Activated CD8-positive, alpha-beta T cell treated with anti-CD3 and anti-CD28 coated beads for 36 hours (primary cell): ENCODE measurements at regions not wholly inside any gene's neighbourhood (a gene's known extent, or its start where the extent isn't known, plus 50 kb on each side); places are given as distances from the start of the nearest gene placed in this dataset.

Experiments used
- ATAC-seq: fragments of 200-7000 bp; cut with Tn5 transposase; one replicate; pipeline ENCODE4 v1.10.0; 2021; ENCODE audit warnings: mild to moderate bottlenecking, moderate library complexity
- CTCF ChIA-PET: fragments of 350-600 bp; sonication (Branson Sonifier 250); formaldehyde crosslinking; loops from one replicate; lab custom pipeline; 2021; ENCODE audit warnings: antibody characterized with exemption; lab: Charles Lee
- POLR2A ChIA-PET: fragments of 350-600 bp; sonication (Branson Sonifier 250); formaldehyde crosslinking; loops from one replicate; lab custom pipeline; 2021; ENCODE audit warnings: antibody characterized with exemption; lab: Charles Lee
- DNase-seq: peaks from one replicate; pipeline ENCODE4 v3.0.0-alpha.2; 2020
- H3K27ac Mint-ChIP-seq: one replicate; pipeline ENCODE4 v1.8.0; 2021; ENCODE audit warnings: mild to moderate bottlenecking, mixed read lengths
- H3K27me3 Mint-ChIP-seq: one replicate; pipeline ENCODE4 v1.8.0; 2021; ENCODE audit warnings: mixed read lengths
- H3K36me3 Mint-ChIP-seq: one replicate; pipeline ENCODE4 v1.8.0; 2021; ENCODE audit warnings: low read depth, mixed read lengths
- H3K4me1 Mint-ChIP-seq: one replicate; pipeline ENCODE4 v1.8.0; 2021; ENCODE audit warnings: low read depth, mixed read lengths
- H3K4me3 Mint-ChIP-seq: one replicate; pipeline ENCODE4 v1.8.0; 2021; ENCODE audit warnings: mild to moderate bottlenecking, moderate library complexity, mixed read lengths
- H3K9me3 Mint-ChIP-seq: one replicate; pipeline ENCODE4 v1.8.0; 2021; ENCODE audit warnings: mixed read lengths
- intact Hi-C: fragments of 100-400 bp; cut with micrococcal nuclease; formaldehyde crosslinking; loops from one replicate; pipeline ENCODE4 v1.10.0; 2022
- TF ChIP-seq, protein P1 (sequence below): fragments of 200-600 bp; IDR thresholded peaks from one replicate; pipeline ENCODE4 v1.8.0; 2022; ENCODE audit warnings: antibody characterized with exemption, mild to moderate bottlenecking

DNA sequence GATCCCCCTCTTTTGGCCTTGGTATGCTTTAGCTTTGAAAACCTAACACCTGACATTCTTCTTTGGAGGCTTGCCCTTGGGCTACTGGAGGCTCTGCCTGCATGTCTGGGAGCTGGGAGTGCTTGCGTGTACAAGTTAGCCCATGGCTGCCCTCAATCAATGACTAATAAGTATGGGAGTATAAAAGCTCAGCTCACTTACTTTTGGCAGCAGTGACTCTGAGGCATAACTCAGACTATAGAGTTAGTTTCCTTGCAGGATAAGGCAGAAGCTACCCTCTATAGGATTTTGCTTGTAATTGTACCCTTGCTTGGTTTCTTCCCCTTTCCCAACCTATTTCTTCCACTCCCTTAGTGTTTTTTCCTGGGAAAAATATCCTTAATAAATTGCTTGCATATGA lies 247.9 kb downstream of the PPP1R2C start:
- H3K27me3 Mint-ChIP-seq = no peaks in the 10 kb centered on the region
- H3K36me3 Mint-ChIP-seq = no peaks in the 10 kb centered on the region
- intact Hi-C loops = no loop called here
- DNase-seq (no peak), ATAC-seq (no peak)
- no peak overlapping the region for H3K4me3 Mint-ChIP-seq
- ChIA-PET POLR2A (no interaction called here), CTCF (no interaction called here)
- TF ChIP-seq, protein P1, sequence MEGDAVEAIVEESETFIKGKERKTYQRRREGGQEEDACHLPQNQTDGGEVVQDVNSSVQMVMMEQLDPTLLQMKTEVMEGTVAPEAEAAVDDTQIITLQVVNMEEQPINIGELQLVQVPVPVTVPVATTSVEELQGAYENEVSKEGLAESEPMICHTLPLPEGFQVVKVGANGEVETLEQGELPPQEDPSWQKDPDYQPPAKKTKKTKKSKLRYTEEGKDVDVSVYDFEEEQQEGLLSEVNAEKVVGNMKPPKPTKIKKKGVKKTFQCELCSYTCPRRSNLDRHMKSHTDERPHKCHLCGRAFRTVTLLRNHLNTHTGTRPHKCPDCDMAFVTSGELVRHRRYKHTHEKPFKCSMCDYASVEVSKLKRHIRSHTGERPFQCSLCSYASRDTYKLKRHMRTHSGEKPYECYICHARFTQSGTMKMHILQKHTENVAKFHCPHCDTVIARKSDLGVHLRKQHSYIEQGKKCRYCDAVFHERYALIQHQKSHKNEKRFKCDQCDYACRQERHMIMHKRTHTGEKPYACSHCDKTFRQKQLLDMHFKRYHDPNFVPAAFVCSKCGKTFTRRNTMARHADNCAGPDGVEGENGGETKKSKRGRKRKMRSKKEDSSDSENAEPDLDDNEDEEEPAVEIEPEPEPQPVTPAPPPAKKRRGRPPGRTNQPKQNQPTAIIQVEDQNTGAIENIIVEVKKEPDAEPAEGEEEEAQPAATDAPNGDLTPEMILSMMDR = no peak
- H3K27ac Mint-ChIP-seq = no peak overlapping the region
- H3K9me3 Mint-ChIP-seq = peaks cover 4% of the 10 kb centered on the region
- peaks cover 9% of the 10 kb centered on the region for H3K4me1 Mint-ChIP-seq

DNA sequence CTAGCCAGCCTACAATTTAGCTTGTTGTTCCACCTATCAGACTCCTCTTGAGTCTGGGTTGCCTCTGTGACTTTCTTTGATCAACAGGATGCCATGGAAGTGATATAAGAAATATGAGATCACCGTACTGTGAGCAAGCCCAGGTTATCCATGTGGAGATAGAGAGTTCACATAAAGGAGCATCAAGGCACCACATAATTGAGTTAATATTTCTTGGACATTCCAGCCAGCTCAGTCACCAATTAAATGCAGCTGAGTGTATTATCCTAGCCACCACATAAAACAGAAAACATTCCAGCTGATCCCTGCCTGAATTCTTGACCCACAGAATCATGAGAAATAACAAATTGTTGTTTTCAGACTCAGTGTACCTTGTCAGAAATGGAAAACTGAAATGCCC lies 253.6 kb downstream of the PPP1R2C start:
- Mint-ChIP-seq H3K36me3 (no peaks in the 10 kb centered on the region), H3K27me3 (no peaks in the 10 kb centered on the region), H3K9me3 (peaks cover 4% of the 10 kb centered on the region), H3K27ac (no peak overlapping the region), H3K4me3 (no peak overlapping the region), H3K4me1 (no peaks in the 10 kb centered on the region)
- ATAC-seq = no peak
- TF ChIP-seq, protein P1 = no peak
- CTCF ChIA-PET = no interaction called here
- no peak for DNase-seq
- intact Hi-C loops = no loop called here
- POLR2A ChIA-PET = no interaction called here

- H3K4me1 Mint-ChIP-seq = no peaks in the 10 kb centered on the region
- no peak for DNase-seq
- no peak overlapping the region for H3K27ac Mint-ChIP-seq
- ATAC-seq = no peak
- ChIA-PET POLR2A (no interaction called here), CTCF (no interaction called here)
- TF ChIP-seq, protein P1 = no peak
- no peak overlapping the region for H3K4me3 Mint-ChIP-seq
- H3K9me3 Mint-ChIP-seq = no peaks in the 10 kb centered on the region
- no peaks in the 10 kb centered on the region for H3K27me3 Mint-ChIP-seq
- intact Hi-C loops = no loop called here
- H3K36me3 Mint-ChIP-seq = no peaks in the 10 kb centered on the region
Measured at GRCh38 chrX:42519666-42520231, 258.2 kb downstream of the PPP1R2C start.

DNA sequence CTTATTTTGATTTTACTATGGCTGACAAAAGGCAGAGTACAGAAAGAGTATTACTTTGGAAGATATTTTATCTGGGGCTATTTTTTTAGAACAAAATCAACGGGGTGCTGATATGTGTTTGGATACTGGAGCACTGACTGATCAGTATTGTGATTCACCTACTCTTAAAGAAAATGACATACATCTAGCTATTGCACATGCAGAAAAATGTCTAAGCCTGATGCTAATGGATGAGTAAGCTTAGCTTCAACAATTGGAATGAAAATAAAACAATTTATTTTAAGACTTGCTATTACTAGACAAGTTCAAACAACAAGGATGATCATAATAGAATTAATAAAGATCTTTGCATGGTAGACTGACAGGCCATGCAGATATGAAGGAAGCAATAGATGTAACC lies 262.0 kb downstream of the PPP1R2C start:
- CTCF ChIA-PET = no interaction called here
- POLR2A ChIA-PET = no interaction called here
- DNase-seq (no peak), ATAC-seq (no peak)
- Mint-ChIP-seq H3K4me3 (no peak overlapping the region), H3K27ac (no peak overlapping the region), H3K9me3 (no peaks in the 10 kb centered on the region), H3K36me3 (no peaks in the 10 kb centered on the region), H3K4me1 (no peaks in the 10 kb centered on the region), H3K27me3 (no peaks in the 10 kb centered on the region)
- TF ChIP-seq, protein P1 = no peak
- intact Hi-C loops = no loop called here

GRCh38 chrX:42505016-42505415 lies 272.9 kb downstream of the PPP1R2C start:
- Mint-ChIP-seq H3K4me3 (no peak overlapping the region), H3K27ac (no peak overlapping the region), H3K4me1 (no peaks in the 10 kb centered on the region), H3K9me3 (peaks cover 3% of the 10 kb centered on the region), H3K27me3 (no peaks in the 10 kb centered on the region), H3K36me3 (no peaks in the 10 kb centered on the region)
- DNase-seq (no peak), ATAC-seq (no peak)
- CTCF ChIA-PET = no interaction called here
- intact Hi-C loops = no loop called here
- POLR2A ChIA-PET = no interaction called here
- TF ChIP-seq, protein P1 = no peak
